GM21825 (cell line): ENCODE measurements at regions not wholly inside any gene's neighbourhood (a gene's known extent, or its start where the extent isn't known, plus 50 kb on each side); places are given as distances from the start of the nearest gene placed in this dataset.

Experiments
- ATAC-seq: cut with Tn5 transposase; IDR thresholded peaks from one replicate; pipeline ENCODE4 v1.9.1; 2021; ENCODE audit warnings: mild to moderate bottlenecking, moderate library complexity; ENCODE audit not compliant: unreplicated experiment

- ATAC-seq: no peak
Observed at GRCh38 chr2:177314722-177315264, 50.3 kb upstream of the NFE2L2 start.

GRCh38 chr2:177315364-177315763, 50.8 kb upstream of the NFE2L2 start:
- no peak for ATAC-seq

GRCh38 chr2:177316756-177317155, 52.2 kb upstream of the NFE2L2 start:
- ATAC-seq: no peak

GRCh38 chr2:177317443-177317842, 52.9 kb upstream of the NFE2L2 start:
- no peak for ATAC-seq

- no peak for ATAC-seq
Observed at GRCh38 chr2:177317857-177318256, 53.3 kb upstream of the NFE2L2 start.

- no peak for ATAC-seq
Observed at GRCh38 chr2:177318613-177319012, 54.1 kb upstream of the NFE2L2 start.

- ATAC-seq: no peak
Observed at GRCh38 chr2:177320596-177320995, 56.1 kb upstream of the NFE2L2 start.

GRCh38 chr2:177322801-177323261, 58.3 kb upstream of the NFE2L2 start:
- ATAC-seq: no peak

GRCh38 chr2:177324797-177325196, 60.3 kb upstream of the NFE2L2 start:
- no peak for ATAC-seq

- ATAC-seq: peak; percentile 73
Observed at GRCh38 chr2:177325554-177325953, 61.0 kb upstream of the NFE2L2 start.

- ATAC-seq: peak; percentile 19
Observed at GRCh38 chr2:177326005-177326404, 61.5 kb upstream of the NFE2L2 start.

GRCh38 chr2:177326591-177326990, 62.1 kb upstream of the NFE2L2 start:
- no peak for ATAC-seq

GRCh38 chr2:177327009-177327408, 62.5 kb upstream of the NFE2L2 start:
- ATAC-seq: no peak

GRCh38 chr2:177328056-177328455, 63.5 kb upstream of the NFE2L2 start:
- no peak for ATAC-seq

- ATAC-seq: no peak
Observed at GRCh38 chr2:177329064-177329463, 63.5 kb upstream of the AGPS start.

GRCh38 chr2:177331466-177331997, 61.0 kb upstream of the AGPS start:
- ATAC-seq: no peak

- ATAC-seq: peak; percentile 82
Observed at GRCh38 chr2:177332026-177332991, 60.3 kb upstream of the AGPS start.

GRCh38 chr2:177332992-177333388, 59.6 kb upstream of the AGPS start:
- no peak for ATAC-seq

- peak; percentile 53 for ATAC-seq
Observed at GRCh38 chr2:177334940-177335543, 57.5 kb upstream of the AGPS start.

GRCh38 chr2:177335917-177336450, 56.6 kb upstream of the AGPS start:
- no peak for ATAC-seq

GRCh38 chr2:177338177-177338721, 54.3 kb upstream of the AGPS start:
- no peak for ATAC-seq
